Liver (tissue), 3 donors: ENCODE measurements at regions not wholly inside any gene's neighbourhood (a gene's known extent, or its start where the extent isn't known, plus 50 kb on each side); places are given as distances from the start of the nearest gene placed in this dataset.

ENCODE experiments used
- CTCF ChIP-seq: fragments of 150-350 bp; IDR thresholded peaks from 2 replicates; pipeline ENCODE4 v1.5.1; 2017; ENCODE audit warnings: improper control_type of control experiment, low read depth, low read length; ENCODE audit not compliant: missing input control
- FOXA2 ChIP-seq: IDR thresholded peaks from 2 replicates; pipeline ENCODE4 v1.6.1; 2016; ENCODE audit warnings: antibody characterized with exemption
- NR2F2 ChIP-seq: IDR thresholded peaks from 2 replicates; pipeline ENCODE4 v1.6.1; 2016; ENCODE audit warnings: antibody characterized with exemption
- TAF1 ChIP-seq: conservative IDR thresholded peaks from 2 replicates; pipeline ENCODE4 v1.6.1; 2016; ENCODE audit warnings: antibody characterized with exemption, mild to moderate bottlenecking
- TF ChIP-seq, protein P1 (sequence below): IDR thresholded peaks from 2 replicates; pipeline ENCODE4 v1.6.1; 2016; ENCODE audit warnings: antibody characterized with exemption
- donor health status: healthy.
- donor health status: healthy.

GRCh38 chr2:39893616-39894015 is 114.6 kb upstream of the THUMPD2 start:
- no peak for TF ChIP-seq CTCF
- TF ChIP-seq FOXA2, result no peak
- no peak for TF ChIP-seq NR2F2
- no peak for TF ChIP-seq TAF1
- TF ChIP-seq, protein P1, sequence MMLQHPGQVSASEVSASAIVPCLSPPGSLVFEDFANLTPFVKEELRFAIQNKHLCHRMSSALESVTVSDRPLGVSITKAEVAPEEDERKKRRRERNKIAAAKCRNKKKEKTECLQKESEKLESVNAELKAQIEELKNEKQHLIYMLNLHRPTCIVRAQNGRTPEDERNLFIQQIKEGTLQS, result no peak
